Heart right ventricle (tissue), 16 donors: ENCODE measurements at regions not wholly inside any gene's neighbourhood (a gene's known extent, or its start where the extent isn't known, plus 50 kb on each side); places are given as distances from the start of the nearest gene placed in this dataset.

ENCODE experiments used
- ATAC-seq, 8 donors: fragments of 200-7000 bp; cut with Tn5 transposase; one replicate each; pipeline ENCODE4 v1.9.1; 2020; ENCODE audit warnings: mild to moderate bottlenecking in 8 of 8, moderate library complexity in 8 of 8, moderate number of reproducible peaks in 1 of 8
- DNase-seq, 2 donors: peaks; one replicate each; pipeline ENCODE4 v3.0.0-alpha.2; 2020
- H3K27ac ChIP-seq, 10 donors: fragments of 200-600 bp; sonication (generic) in 2 of 10; one replicate each; pipeline versions ENCODE4 v1.5.0 to v1.8.0; 2020 to 2022; ENCODE audit warnings: mild to moderate bottlenecking in 3 of 10
- H3K27me3 ChIP-seq, 7 donors: fragments of 200-600 bp; one replicate each; pipeline ENCODE4 v1.8.0; 2021 to 2022; ENCODE audit warnings: mild to moderate bottlenecking in 2 of 7
- H3K36me3 ChIP-seq, 9 donors: fragments of 200-600 bp; sonication (generic) in 1 of 9; one replicate each; pipeline versions ENCODE4 v1.5.0 to v1.8.0; 2020 to 2022; ENCODE audit warnings: mild to moderate bottlenecking in 2 of 9
- H3K4me1 ChIP-seq, 9 donors: fragments of 200-600 bp; sonication (generic) in 1 of 9; one replicate each; pipeline versions ENCODE4 v1.5.0 to v1.8.0; 2020 to 2022; ENCODE audit warnings: mild to moderate bottlenecking in 4 of 9
- H3K4me3 ChIP-seq, 10 donors: fragments of 200-600 bp; sonication (generic) in 2 of 10; one replicate each; pipeline versions ENCODE4 v1.5.0 to v1.8.0; 2020 to 2022; ENCODE audit warnings: mild to moderate bottlenecking in 7 of 10, moderate library complexity in 2 of 10
- H3K9me3 ChIP-seq, 11 donors: fragments of 200-600 bp in 10 of 11; sonication (generic) in 2 of 11; one replicate each; pipeline versions ENCODE4 v1.5.0 to v1.8.0; 2013 to 2022; ENCODE audit warnings: mild to moderate bottlenecking in 2 of 11, control low read depth in 1 of 11, moderate library complexity in 1 of 11
- WGBS, 2 donors: extraction: QIAGEN DNeasy Blood & Tissue Kit; methylation state at CpG; one replicate each; pipeline ENCODE4 v1.1.7; 2013; ENCODE audit warnings: inconsistent platforms in 1 of 2; 5-methylcytosine and 5-hydroxymethylcytosine counted together
- intact Hi-C, 10 donors: fragments of 100-400 bp; cut with DNase I; formaldehyde crosslinking; loops; one replicate each; pipeline versions ENCODE4 v1.11.1 to v1.14.2; 2022
- TF ChIP-seq, protein P1 (sequence below), 9 donors: fragments of 200-600 bp; sonication (generic) in 2 of 9; IDR thresholded peaks; one replicate each; pipeline versions ENCODE4 v1.5.0 to v1.8.0; 2021 to 2022; ENCODE audit warnings: antibody characterized with exemption in 9 of 9, mild to moderate bottlenecking in 5 of 9, moderate library complexity in 1 of 9
- donor health status: Arrhythmogenic right ventricular cardiomyopathy.
- donor health status: ischemic (EF 13 %, LVEDD 7.1; RV severe dilation, severe dysfunction).
- donor health status: healthy with polysubstance abuse.
- donor health status: DM: no; HTN: yes; CAD: no.
- donor health status: DM: no; HTN: no; CAD: no.
- donor health status: ischemic (EF 25% LVEDD 6.9; RV normal size, moderate dysfunction).
- donor health status: ischemic (EF 25% LVEDD 5.7; RV mildly dilated, moderate dysfunction).
- donor health status: healthy.
- donor health status: DM: yes; HTN: yes; CAD: no.
- donor health status: Ischemic cardiomyopathy.
- donor health status: ischemic (EF 35%, LVEDD 5.7; RV mildly dilated, moderate dysfunction).
- donor health status: nonischemic (EF 11% LVEDD 7.7; RV severe dilation, severe dysfunction).
- donor health status: DM: yes; HTN: yes; CAD: no.
- donor health status: PGD.
- donor health status: ischemic (EF 29% LVEDD 5.4; RV normal size, mild dysfunction).
- donor health status: nonischemic (EF 23%, LVEDD 6.1; RV moderate dilation, normal function).

DNA sequence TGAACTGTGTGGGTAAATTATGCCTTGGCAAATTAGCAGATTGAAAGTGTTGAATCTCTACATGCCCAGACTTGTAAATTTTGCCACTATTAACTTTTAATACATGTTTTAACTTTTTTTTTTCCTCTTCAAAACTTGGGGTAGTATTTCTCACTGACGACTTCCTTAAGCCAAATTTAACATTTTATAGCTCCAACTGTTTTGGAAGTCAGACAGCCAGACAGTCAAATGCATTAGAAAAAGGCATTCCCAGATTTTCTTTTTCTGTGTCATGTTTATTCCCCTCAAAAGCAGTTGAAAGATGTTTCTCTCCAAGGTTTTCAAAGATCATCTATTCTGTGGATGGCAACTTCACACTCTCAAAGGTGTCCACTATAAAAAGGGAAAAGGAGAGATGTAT lies 226.8 kb upstream of the FN1 start:
- no peak overlapping the region for H3K27ac ChIP-seq
- DNase-seq (no peak), ATAC-seq (no peak)
- no peaks in the 10 kb centered on the region for H3K27me3 ChIP-seq
- no peak overlapping the region for H3K4me3 ChIP-seq
- H3K4me1 ChIP-seq = peaks cover 0 to 35% (median under 1%) of the 10 kb centered on the region in 9 donors
- TF ChIP-seq, protein P1, sequence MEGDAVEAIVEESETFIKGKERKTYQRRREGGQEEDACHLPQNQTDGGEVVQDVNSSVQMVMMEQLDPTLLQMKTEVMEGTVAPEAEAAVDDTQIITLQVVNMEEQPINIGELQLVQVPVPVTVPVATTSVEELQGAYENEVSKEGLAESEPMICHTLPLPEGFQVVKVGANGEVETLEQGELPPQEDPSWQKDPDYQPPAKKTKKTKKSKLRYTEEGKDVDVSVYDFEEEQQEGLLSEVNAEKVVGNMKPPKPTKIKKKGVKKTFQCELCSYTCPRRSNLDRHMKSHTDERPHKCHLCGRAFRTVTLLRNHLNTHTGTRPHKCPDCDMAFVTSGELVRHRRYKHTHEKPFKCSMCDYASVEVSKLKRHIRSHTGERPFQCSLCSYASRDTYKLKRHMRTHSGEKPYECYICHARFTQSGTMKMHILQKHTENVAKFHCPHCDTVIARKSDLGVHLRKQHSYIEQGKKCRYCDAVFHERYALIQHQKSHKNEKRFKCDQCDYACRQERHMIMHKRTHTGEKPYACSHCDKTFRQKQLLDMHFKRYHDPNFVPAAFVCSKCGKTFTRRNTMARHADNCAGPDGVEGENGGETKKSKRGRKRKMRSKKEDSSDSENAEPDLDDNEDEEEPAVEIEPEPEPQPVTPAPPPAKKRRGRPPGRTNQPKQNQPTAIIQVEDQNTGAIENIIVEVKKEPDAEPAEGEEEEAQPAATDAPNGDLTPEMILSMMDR (IDR thresholded peaks at IDR 0.05) = no peak
- intact Hi-C loops = no loop called here
- H3K36me3 ChIP-seq = no peaks in the 10 kb centered on the region
- 77 to 82% methylated on average over 1 of the region's 1 CpG for WGBS, 2 donors
- H3K9me3 ChIP-seq = peaks cover 0 to 7% (median 0%) of the 10 kb centered on the region in 11 donors

GRCh38 chr2:215660687-215661086 lies 224.8 kb upstream of the FN1 start:
- Histone ChIP-seq H3K27ac (no peak overlapping the region), H3K36me3 (no peaks in the 10 kb centered on the region), H3K27me3 (no peaks in the 10 kb centered on the region), H3K4me1 (peaks cover 0 to 31% (median 0%) of the 10 kb centered on the region in 9 donors), H3K9me3 (peaks cover 0 to 7% (median 0%) of the 10 kb centered on the region in 11 donors), H3K4me3 (no peak overlapping the region)
- intact Hi-C loops = no loop called here
- 93 to 94% methylated on average over 8 of the region's 8 CpGs for WGBS, 2 donors
- DNase-seq (no peak), ATAC-seq (no peak)
- TF ChIP-seq, protein P1 (IDR thresholded peaks at IDR 0.05) = no peak

DNA sequence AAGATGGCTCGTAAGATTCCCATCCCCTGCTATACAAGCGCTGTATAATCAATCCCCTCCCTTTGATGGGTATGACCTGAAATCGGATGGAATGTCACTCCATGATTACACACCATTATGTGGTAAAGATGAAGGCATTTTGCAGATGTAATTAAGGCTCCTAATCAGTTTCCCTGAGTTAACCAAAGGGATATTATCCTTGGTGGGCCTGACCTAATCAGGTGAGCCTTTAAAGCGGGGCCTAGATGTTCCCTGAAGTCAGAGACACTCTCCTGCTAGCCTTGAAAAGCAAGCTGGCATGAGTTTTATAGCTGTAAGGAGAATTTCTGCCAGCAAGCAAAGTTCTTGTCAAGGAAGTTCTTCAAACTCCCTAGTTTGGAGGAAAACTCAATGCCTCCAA lies 223.8 kb upstream of the FN1 start:
- DNase-seq (no peak), ATAC-seq (no peak)
- peaks cover 0 to 21% (median 0%) of the 10 kb centered on the region in 9 donors for H3K4me1 ChIP-seq
- H3K4me3 ChIP-seq = no peak overlapping the region
- H3K27me3 ChIP-seq = no peaks in the 10 kb centered on the region
- 62 to 83% methylated on average over 4 of the region's 4 CpGs for WGBS, 2 donors
- TF ChIP-seq, protein P1 (IDR thresholded peaks at IDR 0.05) = no peak
- H3K36me3 ChIP-seq = no peaks in the 10 kb centered on the region
- intact Hi-C loops = no loop called here
- H3K27ac ChIP-seq = no peak overlapping the region
- peaks cover 0 to 7% (median 0%) of the 10 kb centered on the region in 11 donors for H3K9me3 ChIP-seq

GRCh38 chr2:215658635-215659305 lies 222.9 kb upstream of the FN1 start:
- no peaks in the 10 kb centered on the region for H3K27me3 ChIP-seq

More at GRCh38 chr2:215658635-215659305, 222.9 kb upstream of the FN1 start:
- DNase-seq (no peak), ATAC-seq (no peak)
- 79% methylated on average over 4 of the region's 4 CpGs for WGBS, 2 donors
- Histone ChIP-seq H3K4me3 (no peak overlapping the region), H3K4me1 (peaks cover 0 to 18% (median 0%) of the 10 kb centered on the region in 9 donors), H3K9me3 (peaks cover 0 to 7% (median 0%) of the 10 kb centered on the region in 11 donors), H3K36me3 (no peaks in the 10 kb centered on the region), H3K27ac (peak overlapping the region in 1 of 10 donors; percentile 16)
- intact Hi-C loops = no loop called here
- TF ChIP-seq, protein P1 (IDR thresholded peaks at IDR 0.05) = no peak
